Adrenal gland (tissue), 5 donors: ENCODE measurements at regions not wholly inside any gene's neighbourhood (a gene's known extent, or its start where the extent isn't known, plus 50 kb on each side); places are given as distances from the start of the nearest gene placed in this dataset.

Source experiments
- CTCF ChIP-seq, 6 experiments: fragments of 450-650 bp in 4 of 6; fragments of 200-600 bp in 2 of 6; sonication (generic) in 1 of 6; IDR thresholded peaks; 1 replicate in 5 of 6; 2 replicates in 1 of 6; pipeline versions ENCODE4 v1.5.1 to v1.8.0; 2016 to 2021; ENCODE audit warnings: antibody characterized with exemption in 6 of 6, mild to moderate bottlenecking in 2 of 6, moderate library complexity in 1 of 6
- POLR2A ChIP-seq, 2 donors: fragments of 450-650 bp; IDR thresholded peaks; one replicate each; pipeline ENCODE4 v1.6.1; 2017; ENCODE audit warnings: antibody characterized with exemption in 2 of 2, mild to moderate bottlenecking in 2 of 2, moderate library complexity in 1 of 2
- donor health status: DM: no; HTN: no; CAD: no.

GRCh38 chr13:28559636-28560259, 64.8 kb upstream of the FLT1 start:
- TF ChIP-seq CTCF (IDR thresholded peaks at IDR 0.05): no peak
- TF ChIP-seq POLR2A (IDR thresholded peaks at IDR 0.05): no peak
